ENCODE measurements at regions not wholly inside any gene's neighbourhood (a gene's known extent, or its start where the extent isn't known, plus 50 kb on each side); places are given as distances from the start of the nearest gene placed in this dataset.

- H3K4me1 ChIP-seq (ENCODE audit: insufficient read depth), result no peaks in the 10 kb centered on the region
- no peaks in the 10 kb centered on the region for H3K9me3 ChIP-seq
- H3K4me3 ChIP-seq, result no peak overlapping the region
- no peaks in the 10 kb centered on the region for H3K27me3 ChIP-seq
- 5 to 6% (median 6%) methylated on average over 6 of the region's 6 CpGs for WGBS, 3 donors
- DNase-seq, result no peak
- intact Hi-C loops (cut with DNase I), result no loop called here
- no peaks in the 10 kb centered on the region for H3K36me3 ChIP-seq
- no peak overlapping the region for H3K27ac ChIP-seq
- TF ChIP-seq EP300 (IDR thresholded peaks at IDR 0.05) (no peak), POLR2A (IDR thresholded peaks at IDR 0.05) (no peak)
- TF ChIP-seq, protein P1, sequence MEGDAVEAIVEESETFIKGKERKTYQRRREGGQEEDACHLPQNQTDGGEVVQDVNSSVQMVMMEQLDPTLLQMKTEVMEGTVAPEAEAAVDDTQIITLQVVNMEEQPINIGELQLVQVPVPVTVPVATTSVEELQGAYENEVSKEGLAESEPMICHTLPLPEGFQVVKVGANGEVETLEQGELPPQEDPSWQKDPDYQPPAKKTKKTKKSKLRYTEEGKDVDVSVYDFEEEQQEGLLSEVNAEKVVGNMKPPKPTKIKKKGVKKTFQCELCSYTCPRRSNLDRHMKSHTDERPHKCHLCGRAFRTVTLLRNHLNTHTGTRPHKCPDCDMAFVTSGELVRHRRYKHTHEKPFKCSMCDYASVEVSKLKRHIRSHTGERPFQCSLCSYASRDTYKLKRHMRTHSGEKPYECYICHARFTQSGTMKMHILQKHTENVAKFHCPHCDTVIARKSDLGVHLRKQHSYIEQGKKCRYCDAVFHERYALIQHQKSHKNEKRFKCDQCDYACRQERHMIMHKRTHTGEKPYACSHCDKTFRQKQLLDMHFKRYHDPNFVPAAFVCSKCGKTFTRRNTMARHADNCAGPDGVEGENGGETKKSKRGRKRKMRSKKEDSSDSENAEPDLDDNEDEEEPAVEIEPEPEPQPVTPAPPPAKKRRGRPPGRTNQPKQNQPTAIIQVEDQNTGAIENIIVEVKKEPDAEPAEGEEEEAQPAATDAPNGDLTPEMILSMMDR (IDR thresholded peaks at IDR 0.05), result no peak
These were observed 201.7 kb upstream of the STK17B start for GRCh38 chr2:196372811-196373664.

DNA sequence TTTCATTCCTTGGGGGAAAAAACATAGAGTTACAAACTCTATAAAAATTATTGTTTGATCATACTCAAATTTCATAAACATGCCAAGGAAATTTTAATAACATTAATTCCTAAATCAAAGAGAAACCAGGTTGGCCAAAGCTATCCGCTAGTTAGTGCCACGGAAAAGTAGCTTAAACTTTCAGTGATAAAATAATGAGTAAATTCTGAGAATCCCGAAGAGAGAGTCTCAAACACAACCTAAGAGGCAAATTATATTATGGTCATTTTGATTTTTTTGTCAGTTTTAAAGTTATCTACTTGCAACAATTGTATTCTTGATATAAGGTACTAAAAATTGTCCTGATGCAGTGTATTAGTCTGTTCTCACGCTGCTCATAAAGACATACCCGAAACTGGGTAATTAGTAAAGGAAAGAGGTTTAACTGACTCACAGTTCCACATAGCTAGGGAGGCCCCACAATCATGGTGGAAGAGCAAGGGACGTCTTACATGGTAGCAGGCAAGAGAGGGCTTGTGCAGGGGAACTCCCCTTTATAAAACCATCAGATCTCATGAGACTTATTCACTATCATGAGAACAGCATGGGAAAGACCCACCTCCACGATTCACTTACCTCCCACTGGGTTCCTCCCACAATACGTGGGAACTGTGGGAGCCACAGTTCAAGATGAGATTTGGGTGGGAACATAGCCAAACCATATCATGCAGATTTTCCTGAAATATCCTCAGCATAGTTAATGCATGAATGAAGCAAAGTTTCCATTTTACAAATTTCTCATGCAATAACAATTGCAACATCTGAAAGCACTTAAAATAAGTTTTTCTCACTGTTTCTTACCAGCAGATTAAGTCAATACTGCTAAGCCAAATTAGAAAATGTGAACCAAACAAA, 205.9 kb upstream of the STK17B start:
- no peaks in the 10 kb centered on the region for H3K27me3 ChIP-seq
- H3K4me3 ChIP-seq, result no peak overlapping the region
- DNase-seq, result no peak
- intact Hi-C loops (cut with DNase I), result no loop called here
- TF ChIP-seq POLR2A (IDR thresholded peaks at IDR 0.05) (no peak), EP300 (IDR thresholded peaks at IDR 0.05) (no peak)
- TF ChIP-seq, protein P1 (IDR thresholded peaks at IDR 0.05), result no peak
- no peaks in the 10 kb centered on the region for H3K4me1 ChIP-seq (ENCODE audit: insufficient read depth)
- 76 to 78% (median 77%) methylated on average over 8 of the region's 8 CpGs for WGBS, 3 donors
- no peaks in the 10 kb centered on the region for H3K36me3 ChIP-seq
- no peaks in the 10 kb centered on the region for H3K9me3 ChIP-seq
- H3K27ac ChIP-seq, result no peak overlapping the region

DNA sequence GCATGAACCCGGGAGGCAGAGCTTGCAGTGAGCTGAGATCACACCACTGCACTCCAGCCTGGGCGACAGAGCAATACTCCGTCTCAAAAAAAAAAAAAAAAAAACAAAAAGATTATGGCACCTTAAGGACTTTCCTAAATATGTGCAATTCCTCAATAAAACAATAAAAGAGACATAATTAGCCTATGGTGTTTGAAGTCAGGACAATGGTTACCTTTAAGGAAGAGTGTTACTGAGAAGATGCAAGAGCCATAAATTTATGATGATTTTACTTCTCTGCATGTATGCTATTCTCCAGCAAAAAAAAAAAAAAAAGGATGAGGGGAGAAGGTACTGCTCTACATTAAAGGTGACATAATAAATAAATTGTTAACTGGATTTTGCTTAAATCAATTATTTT, 208.2 kb upstream of the STK17B start:
- H3K4me1 ChIP-seq (ENCODE audit: insufficient read depth), result no peaks in the 10 kb centered on the region
- no peaks in the 10 kb centered on the region for H3K27me3 ChIP-seq
- TF ChIP-seq POLR2A (IDR thresholded peaks at IDR 0.05) (no peak), EP300 (IDR thresholded peaks at IDR 0.05) (no peak)
- intact Hi-C loops (cut with DNase I), result no loop called here
- no peak overlapping the region for H3K27ac ChIP-seq
- no peak overlapping the region for H3K4me3 ChIP-seq
- WGBS, 3 donors, result 90 to 97% (median 96%) methylated on average over 2 to 3 of the region's 3 CpGs
- H3K36me3 ChIP-seq, result no peaks in the 10 kb centered on the region
- no peaks in the 10 kb centered on the region for H3K9me3 ChIP-seq
- no peak for DNase-seq

- 55 to 63% (median 62%) methylated on average over 1 of the region's 1 CpG for WGBS, 3 donors
- Histone ChIP-seq H3K27me3 (no peaks in the 10 kb centered on the region), H3K9me3 (no peaks in the 10 kb centered on the region), H3K27ac (no peak overlapping the region), H3K4me3 (no peak overlapping the region), H3K36me3 (no peaks in the 10 kb centered on the region), H3K4me1 (ENCODE audit: insufficient read depth) (no peaks in the 10 kb centered on the region)
- TF ChIP-seq EP300 (IDR thresholded peaks at IDR 0.05), result no peak
- TF ChIP-seq POLR2A (IDR thresholded peaks at IDR 0.05), result no peak
- TF ChIP-seq, protein P1 (IDR thresholded peaks at IDR 0.05), result no peak
- no peak for DNase-seq
- intact Hi-C loops (cut with DNase I), result no loop called here
These were observed 208.7 kb upstream of the STK17B start for GRCh38 chr2:196380098-196380497.

All from ovary (tissue), 7 donors.